WTC11 (cell line): ENCODE measurements at regions not wholly inside any gene's neighbourhood (a gene's known extent, or its start where the extent isn't known, plus 50 kb on each side); places are given as distances from the start of the nearest gene placed in this dataset.

Experiments used
- ATAC-seq: fragments of 200-7000 bp; cut with Tn5 transposase; 2 replicates; pipeline ENCODE4 v1.10.0; 2021; ENCODE audit warnings: mild to moderate bottlenecking, moderate library complexity
- CTCF ChIA-PET: fragments of 300-600 bp; sonication (Branson Sonifier 250); formaldehyde crosslinking; loops from one replicate; lab custom pipeline; 2021; ENCODE audit warnings: antibody characterized with exemption; lab: Charles Lee
- POLR2A ChIA-PET: fragments of 350-600 bp; sonication (Branson Sonifier 250); formaldehyde crosslinking; loops from one replicate; lab custom pipeline; 2021; ENCODE audit warnings: antibody characterized with exemption; lab: Charles Lee
- DNase-seq: peaks from one replicate; pipeline ENCODE4 v3.0.0; 2021; ENCODE audit warnings: low spot score
- H3K27ac Mint-ChIP-seq: 2 replicates; pipeline ENCODE4 v1.8.0; 2021; ENCODE audit warnings: mixed read lengths
- H3K27me3 Mint-ChIP-seq: 2 replicates; pipeline ENCODE4 v1.8.0; 2021; ENCODE audit warnings: low read depth, mild to moderate bottlenecking, moderate library complexity, mixed read lengths
- H3K36me3 Mint-ChIP-seq: 2 replicates; pipeline ENCODE4 v1.8.0; 2021; ENCODE audit warnings: mixed read lengths
- H3K4me1 Mint-ChIP-seq: 2 replicates; pipeline ENCODE4 v1.8.0; 2022; ENCODE audit warnings: mixed read lengths
- H3K4me3 Mint-ChIP-seq: 2 replicates; pipeline ENCODE4 v1.8.0; 2021; ENCODE audit warnings: mild to moderate bottlenecking, moderate library complexity, mixed read lengths
- H3K9me3 Mint-ChIP-seq: 2 replicates; pipeline ENCODE4 v1.8.0; 2021; ENCODE audit warnings: mixed read lengths
- AR ChIP-seq: fragments of 250-450 bp; sonication (Bioruptor Pico); IDR thresholded peaks from 2 replicates; pipeline ENCODE4 v1.9.0; 2021; ENCODE audit warnings: mild to moderate bottlenecking
- ARID4B ChIP-seq: sonication (generic); formaldehyde crosslinking; IDR thresholded peaks from 2 replicates; pipeline ENCODE4 v1.8.0; 2023; ENCODE audit warnings: missing genetic modification reagents, mild to moderate bottlenecking, borderline replicate concordance
- ATF6 ChIP-seq: sonication (generic); formaldehyde crosslinking; IDR thresholded peaks from 2 replicates; pipeline ENCODE4 v1.8.1; 2023; ENCODE audit warnings: mild to moderate bottlenecking, missing genetic modification reagents
- E2F1 ChIP-seq: sonication (generic); formaldehyde crosslinking; IDR thresholded peaks from 2 replicates; pipeline ENCODE4 v1.8.0; 2022; ENCODE audit warnings: mild to moderate bottlenecking, missing genetic modification reagents
- E2F4 ChIP-seq: sonication (generic); formaldehyde crosslinking; IDR thresholded peaks from 2 replicates; pipeline ENCODE4 v1.8.1; 2022; ENCODE audit warnings: low read depth, mild to moderate bottlenecking, moderate library complexity, missing genetic modification reagents, borderline replicate concordance
- ETV6 ChIP-seq: sonication (generic); formaldehyde crosslinking; IDR thresholded peaks from 2 replicates; pipeline ENCODE4 v1.8.1; 2022; ENCODE audit warnings: mild to moderate bottlenecking, missing genetic modification reagents
- FOXP4 ChIP-seq: sonication (generic); formaldehyde crosslinking; IDR thresholded peaks from 2 replicates; pipeline ENCODE4 v1.8.0; 2022; ENCODE audit warnings: mild to moderate bottlenecking, missing genetic modification reagents
- GTF2I ChIP-seq: fragments of 250-450 bp; sonication (Bioruptor Pico); conservative IDR thresholded peaks from 2 replicates; pipeline ENCODE4 v1.4.0; 2021; ENCODE audit warnings: mild to moderate bottlenecking
- KAT7 ChIP-seq: sonication (generic); formaldehyde crosslinking; IDR thresholded peaks from 2 replicates; pipeline ENCODE4 v1.8.1; 2023; ENCODE audit warnings: missing genetic modification reagents, mild to moderate bottlenecking, borderline replicate concordance
- MXD4 ChIP-seq: fragments of 250-450 bp; sonication (Bioruptor Pico); IDR thresholded peaks from 2 replicates; pipeline ENCODE4 v1.8.0; 2021; ENCODE audit warnings: mild to moderate bottlenecking, moderate library complexity, borderline replicate concordance
- NR1H2 ChIP-seq: sonication (generic); formaldehyde crosslinking; IDR thresholded peaks from 2 replicates; pipeline ENCODE4 v1.9.0; 2021; ENCODE audit warnings: mild to moderate bottlenecking, moderate library complexity, missing genetic modification reagents
- NR2C2 ChIP-seq: sonication (generic); formaldehyde crosslinking; IDR thresholded peaks from 2 replicates; pipeline ENCODE4 v1.8.0; 2022; ENCODE audit warnings: mild to moderate bottlenecking, missing genetic modification reagents
- SMAD4 ChIP-seq: sonication (generic); formaldehyde crosslinking; IDR thresholded peaks from 2 replicates; pipeline ENCODE4 v1.8.0; 2022; ENCODE audit warnings: mild to moderate bottlenecking, missing genetic modification reagents
- TEAD1 ChIP-seq: sonication (generic); formaldehyde crosslinking; IDR thresholded peaks from 2 replicates; pipeline ENCODE4 v1.8.0; 2022; ENCODE audit warnings: mild to moderate bottlenecking, missing genetic modification reagents
- ZBTB21 ChIP-seq: sonication (generic); formaldehyde crosslinking; IDR thresholded peaks from 2 replicates; pipeline ENCODE4 v1.8.1; 2023; ENCODE audit warnings: mild to moderate bottlenecking, missing genetic modification reagents, borderline replicate concordance
- ZNF138 ChIP-seq: sonication (generic); formaldehyde crosslinking; conservative IDR thresholded peaks from 2 replicates; pipeline ENCODE4 v1.8.1; 2022; ENCODE audit warnings: mild to moderate bottlenecking, moderate library complexity, missing genetic modification reagents
- ZNF671 ChIP-seq: fragments of 250-450 bp; sonication (Bioruptor Pico); IDR thresholded peaks from 2 replicates; pipeline ENCODE4 v1.8.0; 2021; ENCODE audit warnings: mild to moderate bottlenecking

GRCh38 chr4:96955691-96956090, 1115.8 kb downstream of the PDHA2 start:
- Mint-ChIP-seq H3K27me3 (no peaks in the 10 kb centered on the region), H3K4me3 (no peak overlapping the region), H3K27ac (no peak overlapping the region), H3K4me1 (peaks cover 12% of the 10 kb centered on the region), H3K9me3 (peaks cover 8% of the 10 kb centered on the region), H3K36me3 (no peaks in the 10 kb centered on the region)
- DNase-seq (no peak), ATAC-seq (no peak)
- no peak for TF ChIP-seq NR2C2 (CRISPR knock-in tag)
- no peak for TF ChIP-seq KAT7
- no peak for TF ChIP-seq ZNF138 (CRISPR knock-in tag)
- TF ChIP-seq ATF6 (CRISPR knock-in tag), result no peak
- no peak for TF ChIP-seq ZNF671 (CRISPR knock-in tag)
- no peak for TF ChIP-seq AR (CRISPR knock-in tag)
- no peak for TF ChIP-seq E2F1
- TF ChIP-seq MXD4, result no peak
- TF ChIP-seq ARID4B (CRISPR knock-in tag), result no peak
- no peak for TF ChIP-seq ZBTB21 (CRISPR knock-in tag)
- TF ChIP-seq NR1H2, result no peak
- no peak for TF ChIP-seq TEAD1
- TF ChIP-seq E2F4 (CRISPR knock-in tag), result no peak
- POLR2A ChIA-PET, result no interaction called here
- CTCF ChIA-PET, result no interaction called here

GRCh38 chr4:96969455-96969854, 1129.6 kb downstream of the PDHA2 start:
- no peaks in the 10 kb centered on the region for H3K36me3 Mint-ChIP-seq
- H3K9me3 Mint-ChIP-seq, result peaks cover 14% of the 10 kb centered on the region
- ChIA-PET POLR2A (no interaction called here), CTCF (no interaction called here)
- no peak overlapping the region for H3K4me3 Mint-ChIP-seq
- no peaks in the 10 kb centered on the region for H3K27me3 Mint-ChIP-seq
- H3K27ac Mint-ChIP-seq, result no peak overlapping the region
- DNase-seq (no peak), ATAC-seq (no peak)
- no peaks in the 10 kb centered on the region for H3K4me1 Mint-ChIP-seq
- no peak for TF ChIP-seq GTF2I (CRISPR knock-in tag)
- no peak for TF ChIP-seq ETV6 (CRISPR knock-in tag)
- TF ChIP-seq SMAD4 (CRISPR knock-in tag), result no peak
- no peak for TF ChIP-seq FOXP4
- no peak for TF ChIP-seq ARID4B (CRISPR knock-in tag)
